ENCODE measurements at regions not wholly inside any gene's neighbourhood (a gene's known extent, or its start where the extent isn't known, plus 50 kb on each side); places are given as distances from the start of the nearest gene placed in this dataset.

DNA sequence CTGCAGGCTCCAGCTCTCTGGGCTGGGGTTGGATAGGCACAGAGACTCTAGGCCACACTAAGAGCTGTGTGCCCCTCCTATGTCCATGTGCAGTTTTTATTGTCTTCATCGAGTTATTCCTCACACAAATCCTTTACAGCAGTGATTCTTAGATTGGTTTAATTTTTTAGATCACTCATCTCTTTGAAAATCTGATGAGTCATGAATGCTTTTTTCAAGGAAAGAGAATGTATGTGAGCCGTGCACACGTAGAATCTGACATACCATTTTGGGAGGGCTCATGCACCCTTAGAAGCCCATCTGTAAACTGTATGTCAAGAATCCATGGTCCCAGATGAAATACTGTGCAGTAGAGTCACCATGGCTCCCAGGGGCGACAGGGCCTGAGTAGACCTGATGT is 100.7 kb upstream of the S1PR3 start:
- H3K4me2 ChIP-seq (replicated peaks; ENCODE audit: low read depth, low read length, poor library complexity, severe bottlenecking): no peak overlapping the region
- TF ChIP-seq EZH2 (IDR thresholded peaks at IDR 0.05; ENCODE audit: borderline replicate concordance, insufficient read depth, low read depth, low read length, poor library complexity, severe bottlenecking) (no peak), CTCF (IDR thresholded peaks at IDR 0.05) (no peak)
- Mint-ChIP-seq H3K4me1 (peaks cover 4% of the 10 kb centered on the region), H3K9me3 (ENCODE audit: insufficient read depth) (no peaks in the 10 kb centered on the region), H3K4me3 (no peak overlapping the region), H3K27me3 (peaks cover 27% of the 10 kb centered on the region), H3K27ac (no peak overlapping the region)
- peaks cover 0 to 4% of the 10 kb centered on the region in 2 donors for H3K4me1 ChIP-seq (ENCODE audit: control insufficient read depth in 2 of 2, insufficient read depth in 2 of 2, low read length in 2 of 2)
- 87% methylated on average over 3 of the region's 4 CpGs for WGBS (ENCODE audit: insufficient coverage)
- POLR2A ChIA-PET: no interaction called here
- H3K9ac ChIP-seq (ENCODE audit: low read length): no peak overlapping the region
- no peak for DNase-seq
- peaks cover 0 to 7% (median 0%) of the 10 kb centered on the region in 4 experiments for H3K27me3 ChIP-seq (replicated peaks in 1 of 4; ENCODE audit: control extremely low read depth in 1 of 4, control insufficient read depth in 3 of 4, insufficient read depth in 4 of 4, low read length in 3 of 4)
- no peak overlapping the region for H3K4me3 ChIP-seq (ENCODE audit: control extremely low read depth in 1 of 5, extremely low read depth in 1 of 5, insufficient read depth in 1 of 5, low read depth in 2 of 5, low read length in 4 of 5)
- H3K9me3 ChIP-seq (ENCODE audit: control extremely low read depth in 1 of 3, control insufficient read depth in 2 of 3, insufficient read depth in 1 of 3, low read length in 2 of 3): peaks cover 0 to 15% (median 0%) of the 10 kb centered on the region in 3 donors
- no peaks in the 10 kb centered on the region for H3K36me3 ChIP-seq (replicated peaks in 1 of 2; ENCODE audit: control extremely low read depth in 1 of 2, control insufficient read depth in 1 of 2, extremely low read depth in 1 of 2, insufficient read depth in 2 of 2, low read length in 1 of 2)
- CTCF ChIA-PET: no interaction called here
- H4K20me1 ChIP-seq (ENCODE audit: control insufficient read depth, insufficient read depth, low read length, poor library complexity, severe bottlenecking): no peaks in the 10 kb centered on the region
- no peak overlapping the region for H3K27ac ChIP-seq (ENCODE audit: low read length in 2 of 2)
- H3K79me2 ChIP-seq (ENCODE audit: control insufficient read depth, insufficient read depth, low read length): no peaks in the 10 kb centered on the region
- ATAC-seq (ENCODE audit: low read depth): no peak
- intact Hi-C loops (cut with micrococcal nuclease): no loop called here
- H2AFZ ChIP-seq (ENCODE audit: insufficient read depth, low read depth, low read length, poor library complexity, severe bottlenecking): no peak overlapping the region

GRCh38 chr9:88891040-88891439 is 100.2 kb upstream of the S1PR3 start:
- Histone ChIP-seq H4K20me1 (ENCODE audit: control insufficient read depth, insufficient read depth, low read length, poor library complexity, severe bottlenecking) (no peaks in the 10 kb centered on the region), H3K36me3 (replicated peaks in 1 of 2; ENCODE audit: control extremely low read depth in 1 of 2, control insufficient read depth in 1 of 2, extremely low read depth in 1 of 2, insufficient read depth in 2 of 2, low read length in 1 of 2) (no peaks in the 10 kb centered on the region), H3K27me3 (replicated peaks in 1 of 4; ENCODE audit: control extremely low read depth in 1 of 4, control insufficient read depth in 3 of 4, insufficient read depth in 4 of 4, low read length in 3 of 4) (peaks cover 0 to 7% (median 0%) of the 10 kb centered on the region in 4 experiments), H3K4me3 (ENCODE audit: control extremely low read depth in 1 of 5, extremely low read depth in 1 of 5, insufficient read depth in 1 of 5, low read depth in 2 of 5, low read length in 4 of 5) (no peak overlapping the region), H3K4me2 (replicated peaks; ENCODE audit: low read depth, low read length, poor library complexity, severe bottlenecking) (no peak overlapping the region), H3K9me3 (ENCODE audit: control extremely low read depth in 1 of 3, control insufficient read depth in 2 of 3, insufficient read depth in 1 of 3, low read length in 2 of 3) (peaks cover 0 to 15% (median 0%) of the 10 kb centered on the region in 3 donors), H3K79me2 (ENCODE audit: control insufficient read depth, insufficient read depth, low read length) (no peaks in the 10 kb centered on the region), H3K27ac (ENCODE audit: low read length in 2 of 2) (no peak overlapping the region), H2AFZ (ENCODE audit: insufficient read depth, low read depth, low read length, poor library complexity, severe bottlenecking) (no peak overlapping the region), H3K9ac (ENCODE audit: low read length) (no peak overlapping the region), H3K4me1 (ENCODE audit: control insufficient read depth in 2 of 2, insufficient read depth in 2 of 2, low read length in 2 of 2) (peaks cover 0 to 4% of the 10 kb centered on the region in 2 donors)
- POLR2A ChIA-PET: no interaction called here
- H3K27ac Mint-ChIP-seq: no peak overlapping the region
- H3K27me3 Mint-ChIP-seq: peaks cover 27% of the 10 kb centered on the region
- intact Hi-C loops (cut with micrococcal nuclease): no loop called here
- no peaks in the 10 kb centered on the region for H3K9me3 Mint-ChIP-seq (ENCODE audit: insufficient read depth)
- WGBS (ENCODE audit: insufficient coverage): 75% methylated on average over 1 of the region's 2 CpGs
- no peak for ATAC-seq (ENCODE audit: low read depth)
- peaks cover 4% of the 10 kb centered on the region for H3K4me1 Mint-ChIP-seq
- CTCF ChIA-PET: no interaction called here
- TF ChIP-seq EZH2 (IDR thresholded peaks at IDR 0.05; ENCODE audit: borderline replicate concordance, insufficient read depth, low read depth, low read length, poor library complexity, severe bottlenecking): no peak
- no peak for TF ChIP-seq CTCF (IDR thresholded peaks at IDR 0.05)
- DNase-seq: no peak
- no peak overlapping the region for H3K4me3 Mint-ChIP-seq

Data from B cell (primary cell).